ENCODE measurements at regions not wholly inside any gene's neighbourhood (a gene's known extent, or its start where the extent isn't known, plus 50 kb on each side); places are given as distances from the start of the nearest gene placed in this dataset.
"Not testable (repeated sequence)": the region's sequence is repeated elsewhere in the genome, so short reads cannot be mapped to it uniquely, and the experiment has no call there.

GRCh38 chr4:34486461-34487363, 1757.6 kb downstream of the ARAP2 start:
- no peak for DNase-seq (ENCODE audit: low spot score)

- DNase-seq (ENCODE audit: low spot score) = no peak
Measured at GRCh38 chr4:34492414-34492813, 1751.9 kb downstream of the ARAP2 start.

- DNase-seq (ENCODE audit: low spot score) = no peak
Measured at GRCh38 chr4:34502086-34502485, 1742.2 kb downstream of the ARAP2 start.

DNA sequence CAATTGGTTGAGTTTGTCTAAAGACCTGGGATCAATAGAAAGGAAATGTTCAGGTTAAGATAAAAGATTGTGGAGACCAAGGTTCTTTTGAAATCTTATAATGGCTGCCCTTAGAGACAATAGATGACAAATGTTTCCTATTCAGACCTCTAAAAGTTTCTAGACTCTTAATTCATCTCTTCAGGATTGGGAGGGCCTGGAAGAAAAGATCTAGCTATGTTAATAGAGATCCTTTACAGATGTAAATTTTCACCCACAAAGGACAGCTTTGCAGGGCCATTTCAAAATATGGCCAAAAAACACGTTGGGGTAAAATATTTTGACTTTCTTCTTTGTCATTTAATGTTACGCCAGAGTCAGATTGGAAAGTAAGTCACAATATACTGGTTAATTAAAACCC, 1739.6 kb downstream of the ARAP2 start:
- DNase-seq (ENCODE audit: low spot score) = not testable (repeated sequence)

DNA sequence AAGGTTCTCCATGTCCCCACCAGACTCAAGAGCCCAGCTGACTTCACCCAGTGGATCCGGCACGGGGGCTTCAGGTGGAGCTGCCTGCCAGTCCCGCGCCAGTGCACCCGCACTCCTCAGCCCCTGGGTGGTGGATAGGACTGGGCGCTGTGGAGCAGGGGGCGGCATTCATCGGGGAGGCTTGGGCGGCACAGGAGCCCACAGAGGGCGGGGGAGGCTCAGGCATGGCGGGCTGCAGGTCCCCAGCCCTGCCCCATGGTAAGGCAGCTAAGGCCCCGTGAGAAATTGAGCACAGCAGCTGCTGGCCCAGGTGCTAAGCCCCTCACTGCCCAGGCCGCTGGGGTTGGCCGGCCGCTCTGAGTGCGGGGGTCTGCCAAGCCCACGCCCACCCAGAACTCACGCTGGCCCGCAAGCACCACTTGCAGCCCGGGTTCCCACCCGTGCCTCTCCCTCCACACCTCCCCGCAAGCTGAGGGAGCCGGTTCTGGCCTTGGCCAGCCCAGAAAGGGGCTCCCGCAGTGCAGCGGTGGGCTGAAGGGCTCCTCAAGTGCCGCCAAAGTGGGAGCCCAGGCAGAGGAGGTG, 1737.7 kb downstream of the ARAP2 start:
- not testable (repeated sequence) for DNase-seq (ENCODE audit: low spot score)

DNA sequence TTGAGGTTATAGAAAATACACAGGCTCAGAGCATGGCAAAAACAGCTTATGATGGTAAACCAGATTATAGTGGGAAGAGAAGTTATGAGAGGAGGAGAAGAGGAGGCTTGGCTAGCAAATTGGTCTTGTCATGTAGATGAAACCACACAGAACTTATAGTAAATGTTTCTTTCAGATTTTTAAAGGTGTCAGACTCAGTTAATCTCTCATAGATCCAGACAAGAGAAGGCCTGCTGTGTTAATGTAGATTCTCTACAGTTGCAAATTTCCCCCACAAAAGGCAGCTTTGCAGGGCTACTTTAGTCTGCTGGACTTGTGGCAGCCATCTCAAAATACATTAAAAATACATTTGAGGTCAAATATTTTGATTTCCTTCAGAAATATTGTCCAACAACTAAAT, 1731.7 kb downstream of the ARAP2 start:
- no peak for DNase-seq (ENCODE audit: low spot score)

GRCh38 chr4:34516524-34516923, 1727.8 kb downstream of the ARAP2 start:
- DNase-seq (ENCODE audit: low spot score) = no peak

DNA sequence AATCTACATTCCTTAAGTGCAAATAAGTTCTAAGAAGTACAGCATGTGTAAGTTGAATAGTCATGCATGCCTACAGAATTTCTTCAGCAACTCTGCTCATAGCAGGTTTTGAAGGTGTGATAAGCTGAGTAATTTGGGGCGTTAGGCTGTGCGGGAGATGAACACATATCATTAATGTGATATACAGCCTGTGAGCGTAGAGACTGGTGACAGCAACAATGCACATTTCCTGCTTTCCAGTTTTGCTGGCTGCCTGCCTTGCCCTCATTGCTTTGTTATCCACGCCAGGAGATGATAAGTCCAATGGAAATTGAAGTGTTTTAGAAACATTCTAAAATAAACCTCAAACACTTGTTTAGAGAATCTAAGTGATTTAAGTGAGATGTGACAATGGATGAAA, 1709.4 kb downstream of the ARAP2 start:
- DNase-seq (ENCODE audit: low spot score) = no peak

- no peak for DNase-seq (ENCODE audit: low spot score)
Measured at GRCh38 chr4:34566091-34566490, 1678.2 kb downstream of the ARAP2 start.

- no peak for DNase-seq (ENCODE audit: low spot score)
Measured at GRCh38 chr4:34572026-34572425, 1672.3 kb downstream of the ARAP2 start.

- DNase-seq (ENCODE audit: low spot score) = no peak
Measured at GRCh38 chr4:34615315-34615714, 1629.0 kb downstream of the ARAP2 start.

DNA sequence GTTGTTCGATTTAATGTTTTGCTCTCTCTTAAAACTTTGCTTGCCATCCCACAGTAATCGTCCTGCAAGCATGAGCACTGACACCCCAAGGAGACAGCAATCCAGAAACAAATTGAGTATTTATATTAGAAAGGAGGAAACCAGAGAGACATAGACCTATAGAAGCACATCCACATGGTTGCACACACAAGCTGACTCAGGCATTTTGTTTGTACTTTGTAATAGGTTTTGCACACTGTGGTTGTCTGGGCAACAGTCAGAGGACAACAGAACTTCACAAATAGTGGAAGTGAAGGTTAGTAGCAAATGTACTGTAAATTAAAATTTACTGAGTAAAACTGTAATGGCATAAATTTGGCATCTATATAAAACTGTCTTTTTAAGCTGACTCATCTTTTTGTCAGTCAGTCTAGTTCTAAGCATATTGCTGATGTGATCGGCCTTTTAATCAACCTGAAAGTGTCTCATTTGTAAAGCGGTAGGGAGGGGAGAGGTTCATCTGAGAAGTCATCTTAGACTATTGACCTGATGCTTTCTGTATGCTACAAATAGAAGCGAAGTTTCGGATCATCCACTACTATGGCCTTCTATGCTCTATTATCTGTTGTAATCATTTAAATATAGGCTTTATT, 1624.7 kb downstream of the ARAP2 start:
- DNase-seq (ENCODE audit: low spot score) = no peak

- no peak for DNase-seq (ENCODE audit: low spot score)
Measured at GRCh38 chr4:34628471-34628870, 1615.8 kb downstream of the ARAP2 start.

DNA sequence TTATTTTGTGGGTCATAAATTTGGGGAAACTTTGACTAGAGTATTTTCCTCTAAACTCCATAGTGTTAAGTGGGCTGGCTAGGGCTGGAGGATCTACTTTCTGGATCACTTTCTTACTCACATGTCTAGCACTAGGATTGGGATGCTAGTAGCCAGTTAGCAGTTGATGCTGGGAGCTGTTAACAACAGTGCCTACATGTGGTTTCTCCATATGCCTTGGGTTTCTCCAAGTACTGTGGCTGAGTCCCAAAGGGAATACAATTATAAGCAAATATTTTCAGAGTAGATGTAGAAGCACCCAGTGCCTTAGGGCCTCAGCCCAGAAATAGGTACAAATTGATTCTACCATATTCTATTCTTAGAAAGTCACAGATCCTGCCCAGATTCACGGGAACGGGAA, 1614.9 kb downstream of the ARAP2 start:
- no peak for DNase-seq (ENCODE audit: low spot score)

DNA sequence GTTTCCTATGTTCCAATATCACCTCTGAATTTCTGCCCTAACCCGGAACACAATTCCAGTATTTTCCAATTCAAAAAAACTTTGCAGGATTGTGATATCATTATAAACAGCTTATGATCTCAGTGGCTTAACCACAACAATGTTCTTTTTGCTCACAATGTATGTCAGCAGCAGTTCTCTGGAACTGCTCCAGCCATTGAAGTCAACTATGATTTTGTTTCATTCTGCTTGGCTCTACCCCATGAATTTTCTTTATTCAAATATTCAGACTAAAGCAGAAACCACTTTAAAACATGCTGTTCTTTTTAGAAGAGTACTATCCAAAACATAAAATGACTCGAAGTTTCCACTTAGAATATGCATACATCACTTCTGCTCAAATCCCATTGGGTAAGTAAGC, 1611.1 kb downstream of the ARAP2 start:
- DNase-seq (ENCODE audit: low spot score) = no peak

GRCh38 chr4:34636623-34637022, 1607.7 kb downstream of the ARAP2 start:
- DNase-seq (ENCODE audit: low spot score) = no peak

DNA sequence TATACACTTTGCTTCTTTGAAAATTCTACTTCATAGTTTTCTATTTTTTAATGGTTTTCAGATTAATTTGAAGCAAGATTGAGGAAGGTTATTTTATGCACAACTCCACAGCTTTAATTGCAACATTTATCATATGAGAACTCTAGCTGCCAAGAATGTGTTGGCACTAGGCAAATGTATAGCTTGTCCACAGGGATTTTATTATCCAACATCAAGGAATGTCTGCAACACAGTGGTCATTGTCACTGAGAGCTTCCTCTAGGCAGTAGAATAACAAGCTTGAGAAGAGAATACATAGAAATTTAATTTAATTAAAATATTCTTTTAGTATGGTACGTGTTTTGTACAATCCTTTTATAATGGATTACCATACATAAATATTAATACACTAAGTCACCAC, 1600.8 kb downstream of the ARAP2 start:
- no peak for DNase-seq (ENCODE audit: low spot score)

DNA sequence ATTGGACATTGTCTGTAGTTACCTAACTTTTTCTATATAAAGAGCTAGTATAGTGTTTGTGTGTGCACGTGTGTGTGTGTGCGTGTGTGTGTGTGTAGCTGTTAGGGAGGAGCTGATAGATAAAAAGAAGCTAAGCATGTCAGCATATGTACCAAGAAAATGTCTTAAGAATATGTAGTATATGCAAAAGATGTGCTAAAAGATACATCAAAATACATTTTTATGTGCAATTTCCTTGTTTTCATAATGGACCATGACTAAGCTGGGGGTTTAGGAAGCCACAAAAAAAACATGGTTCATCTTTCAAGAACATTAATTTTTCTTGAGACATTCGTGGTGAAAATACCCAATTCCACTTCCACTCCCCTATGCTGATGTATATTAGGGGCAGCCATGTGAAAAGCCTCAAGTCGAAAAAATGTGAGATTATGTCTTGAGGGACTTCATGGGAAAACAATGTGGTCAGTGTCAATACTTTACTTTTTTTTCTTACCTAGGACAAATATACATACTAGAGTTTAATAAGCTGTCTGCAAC, 1599.7 kb downstream of the ARAP2 start:
- no peak for DNase-seq (ENCODE audit: low spot score)

DNA sequence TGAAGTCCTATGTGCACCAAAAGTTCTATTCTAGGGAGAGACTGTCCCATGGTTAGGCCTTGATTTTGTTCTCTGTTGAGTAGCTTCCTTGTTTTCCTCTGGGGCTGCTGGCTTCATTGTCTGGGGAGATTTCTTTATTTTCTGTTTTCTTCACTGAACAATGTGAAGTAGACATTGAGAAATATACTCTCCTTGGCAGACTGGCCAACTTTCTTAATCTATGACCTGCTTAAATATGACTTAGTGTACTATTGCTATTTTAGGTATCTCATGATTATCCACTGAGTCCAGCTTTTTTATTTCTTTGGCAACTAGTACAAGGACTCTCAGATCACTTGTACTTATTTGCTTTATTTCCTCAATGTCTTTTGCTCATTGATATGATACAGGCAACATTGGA, 1594.6 kb downstream of the ARAP2 start:
- no peak for DNase-seq (ENCODE audit: low spot score)

GRCh38 chr4:34664051-34664450, 1580.3 kb downstream of the ARAP2 start:
- no peak for DNase-seq (ENCODE audit: low spot score)

GRCh38 chr4:34676400-34676799, 1567.9 kb downstream of the ARAP2 start:
- no peak for DNase-seq (ENCODE audit: low spot score)

DNA sequence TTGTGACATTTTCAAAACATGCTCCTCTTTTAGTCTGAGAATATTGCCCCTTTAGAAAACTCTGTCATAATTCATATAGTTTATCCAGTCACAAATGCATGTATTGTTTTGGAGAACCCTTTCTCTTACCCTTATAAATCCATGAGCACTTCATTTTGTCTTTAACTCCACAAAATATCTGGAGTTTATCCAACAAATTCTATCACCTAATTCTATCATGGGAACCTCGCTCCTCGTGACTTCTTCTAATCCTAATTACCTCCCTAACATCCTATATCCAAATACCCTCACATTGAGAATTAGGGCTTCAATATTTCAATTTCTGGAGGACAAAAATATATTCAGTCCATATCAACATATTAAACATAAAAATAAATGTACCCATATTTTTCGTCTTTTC, 1565.9 kb downstream of the ARAP2 start:
- no peak for DNase-seq (ENCODE audit: low spot score)

DNA sequence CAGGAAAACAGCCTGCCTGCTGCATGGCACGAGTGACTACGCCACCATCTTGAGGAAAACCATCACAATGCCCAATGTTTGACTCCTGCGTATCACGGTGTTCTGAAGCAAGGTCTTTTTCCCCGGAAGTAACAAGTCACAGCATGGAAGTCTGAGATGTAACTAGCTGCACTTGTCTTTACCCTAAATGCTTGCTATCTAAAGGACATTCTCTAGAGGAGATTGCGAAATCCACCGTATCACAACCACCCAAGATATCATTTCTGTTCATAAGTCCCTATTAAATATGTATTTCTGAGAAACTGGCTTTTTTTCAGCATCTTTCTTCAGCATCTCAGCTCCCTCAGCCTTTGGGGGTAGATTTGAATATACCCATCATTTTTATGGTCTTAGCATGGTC, 1565.1 kb downstream of the ARAP2 start:
- no peak for DNase-seq (ENCODE audit: low spot score)
